ENCODE measurements at regions not wholly inside any gene's neighbourhood (a gene's known extent, or its start where the extent isn't known, plus 50 kb on each side); places are given as distances from the start of the nearest gene placed in this dataset.

GRCh38 chr3:81425198-81425868, 336.1 kb downstream of the GBE1 start:
- no peaks in the 10 kb centered on the region for H3K27me3 ChIP-seq

GRCh38 chr3:81419228-81419627, 342.2 kb downstream of the GBE1 start:
- in situ Hi-C loops (cut with MboI; ENCODE audit: low pct_ligation_motif_present in 1 of 4, low pct_unique_long_range_greater_than_20kb in 1 of 4, low sequenced_read_pairs in 3 of 4) (no loop called here), intact Hi-C loops (cut with DNase I; ENCODE audit: low total_unique reads) (no loop called here)
- Histone ChIP-seq H3K27me3 (no peaks in the 10 kb centered on the region), H3K27ac (no peak overlapping the region), H3K4me3 (no peak overlapping the region), H3K36me3 (no peaks in the 10 kb centered on the region), H3K4me1 (no peaks in the 10 kb centered on the region), H3K9me3 (no peaks in the 10 kb centered on the region)
- DNase-seq = no peak
- TF ChIP-seq POLR2A (IDR thresholded peaks at IDR 0.05) (no peak), POLR2AphosphoS5 (IDR thresholded peaks at IDR 0.05) (no peak), EP300 (IDR thresholded peaks at IDR 0.05; ENCODE audit: low read depth) (no peak), CTCF (IDR thresholded peaks at IDR 0.05) (peak; percentile 9 to 39 (median 30))

More at GRCh38 chr3:81425198-81425868, 336.1 kb downstream of the GBE1 start:
- no peak overlapping the region for H3K27ac ChIP-seq
- H3K4me3 ChIP-seq = no peak overlapping the region
- intact Hi-C loops (cut with DNase I; ENCODE audit: low total_unique reads) (no loop called here), in situ Hi-C loops (cut with MboI; ENCODE audit: low pct_ligation_motif_present in 1 of 4, low pct_unique_long_range_greater_than_20kb in 1 of 4, low sequenced_read_pairs in 3 of 4) (no loop called here)
- 80 to 87% methylated on average over 5 of the region's 5 CpGs for WGBS, 2 donors (ENCODE audit: low coverage in 1 of 2)
- no peaks in the 10 kb centered on the region for H3K36me3 ChIP-seq
- TF ChIP-seq CTCF (IDR thresholded peaks at IDR 0.05) = no peak
- no peak for TF ChIP-seq POLR2AphosphoS5 (IDR thresholded peaks at IDR 0.05)
- TF ChIP-seq EP300 (IDR thresholded peaks at IDR 0.05; ENCODE audit: low read depth) = no peak
- TF ChIP-seq POLR2A (IDR thresholded peaks at IDR 0.05) = no peak
- no peak for DNase-seq
- H3K4me1 ChIP-seq = no peaks in the 10 kb centered on the region
- no peaks in the 10 kb centered on the region for H3K9me3 ChIP-seq

GRCh38 chr3:81416812-81417211, 344.6 kb downstream of the GBE1 start:
- in situ Hi-C loops (cut with MboI; ENCODE audit: low pct_ligation_motif_present in 1 of 4, low pct_unique_long_range_greater_than_20kb in 1 of 4, low sequenced_read_pairs in 3 of 4) = no loop called here
- Histone ChIP-seq H3K9me3 (no peaks in the 10 kb centered on the region), H3K36me3 (no peaks in the 10 kb centered on the region), H3K4me3 (no peak overlapping the region), H3K4me1 (no peaks in the 10 kb centered on the region), H3K27me3 (no peaks in the 10 kb centered on the region), H3K27ac (no peak overlapping the region)
- TF ChIP-seq POLR2AphosphoS5 (IDR thresholded peaks at IDR 0.05) = no peak
- TF ChIP-seq CTCF (IDR thresholded peaks at IDR 0.05) = no peak
- WGBS, 2 donors (ENCODE audit: low coverage in 1 of 2) = 86 to 92% methylated on average over 2 of the region's 2 CpGs
- intact Hi-C loops (cut with DNase I; ENCODE audit: low total_unique reads) = no loop called here
- DNase-seq = no peak

- intact Hi-C loops (cut with DNase I; ENCODE audit: low total_unique reads) (no loop called here), in situ Hi-C loops (cut with MboI; ENCODE audit: low pct_ligation_motif_present in 1 of 4, low pct_unique_long_range_greater_than_20kb in 1 of 4, low sequenced_read_pairs in 3 of 4) (no loop called here)
- TF ChIP-seq POLR2A (IDR thresholded peaks at IDR 0.05) (no peak), CTCF (IDR thresholded peaks at IDR 0.05) (no peak), EP300 (IDR thresholded peaks at IDR 0.05; ENCODE audit: low read depth) (no peak), POLR2AphosphoS5 (IDR thresholded peaks at IDR 0.05) (no peak)
- no peak for DNase-seq
- H3K27me3 ChIP-seq = no peaks in the 10 kb centered on the region
- no peaks in the 10 kb centered on the region for H3K9me3 ChIP-seq
- no peak overlapping the region for H3K4me3 ChIP-seq
- H3K36me3 ChIP-seq = no peaks in the 10 kb centered on the region
- H3K27ac ChIP-seq = no peak overlapping the region
- 17 to 33% methylated on average over 1 of the region's 1 CpG for WGBS, 2 donors (ENCODE audit: low coverage in 1 of 2)
- no peaks in the 10 kb centered on the region for H3K4me1 ChIP-seq
Measured at GRCh38 chr3:81406318-81406717, 355.1 kb downstream of the GBE1 start.
